ENCODE measurements at regions not wholly inside any gene's neighbourhood (a gene's known extent, or its start where the extent isn't known, plus 50 kb on each side); places are given as distances from the start of the nearest gene placed in this dataset.

GRCh38 chr13:30065181-30065580, 214.8 kb upstream of the UBL3 start:
- Histone ChIP-seq H3K9ac (ENCODE audit: insufficient read depth in 1 of 2, low read depth in 2 of 2, low read length in 2 of 2) (no peak overlapping the region), H3K4me2 (ENCODE audit: insufficient read depth, low read length) (no peak overlapping the region), H3K79me2 (ENCODE audit: control insufficient read depth, insufficient read depth, low read length) (no peaks in the 10 kb centered on the region), H3K9me1 (ENCODE audit: control insufficient read depth, insufficient read depth, low read length) (no peaks in the 10 kb centered on the region), H2AFZ (ENCODE audit: low read depth, low read length) (no peak overlapping the region), H4K20me1 (replicated peaks; ENCODE audit: control insufficient read depth, insufficient read depth, low read length) (no peaks in the 10 kb centered on the region), H3K27me3 (ENCODE audit: control insufficient read depth in 2 of 2, insufficient read depth in 2 of 2, low read length in 2 of 2) (no peaks in the 10 kb centered on the region; a peak in 1 of 5 replicates), H3K27ac (ENCODE audit: extremely low read depth, low read depth, low read length) (no peak overlapping the region), H3K4me3 (no peak overlapping the region), H3K9me3 (replicated peaks; ENCODE audit: control insufficient read depth, insufficient read depth, low read depth, low read length) (no peaks in the 10 kb centered on the region), H3K36me3 (ENCODE audit: control insufficient read depth, insufficient read depth, low read length) (no peaks in the 10 kb centered on the region), H3K4me1 (replicated peaks in 1 of 2; ENCODE audit: control insufficient read depth in 2 of 2, insufficient read depth in 2 of 2, low read length in 2 of 2) (no peaks in the 10 kb centered on the region)
- intact Hi-C loops (cut with micrococcal nuclease), result no loop called here
- 0% methylated on average over 3 of the region's 4 CpGs for WGBS (ENCODE audit: insufficient coverage, low coverage, missing lambda C conversion rate)
- no TSS peak for BruUV-seq (replicated peaks)
- no peak for DNase-seq (ENCODE audit: extremely low read depth in 1 of 4, low spot score in 3 of 4)
- no peak for ATAC-seq
- POLR2A ChIA-PET, result no interaction called here
- CTCF ChIA-PET (ENCODE audit: low intra/inter-chr PET ratio), result no interaction called here
- in situ Hi-C loops (cut with MboI), result no loop called here
- FAIRE-seq, result no peak
- TF ChIP-seq NFYB (IDR thresholded peaks at IDR 0.05; ENCODE audit: extremely low read depth, insufficient read length) (no peak), ZNF830 (CRISPR knock-in tag; IDR thresholded peaks at IDR 0.05) (no peak), ZNF696 (CRISPR knock-in tag; conservative IDR thresholded peaks at IDR 0.05) (no peak), FOXP1 (CRISPR knock-in tag; IDR thresholded peaks at IDR 0.05) (no peak)
- TF ChIP-seq, protein P1, sequence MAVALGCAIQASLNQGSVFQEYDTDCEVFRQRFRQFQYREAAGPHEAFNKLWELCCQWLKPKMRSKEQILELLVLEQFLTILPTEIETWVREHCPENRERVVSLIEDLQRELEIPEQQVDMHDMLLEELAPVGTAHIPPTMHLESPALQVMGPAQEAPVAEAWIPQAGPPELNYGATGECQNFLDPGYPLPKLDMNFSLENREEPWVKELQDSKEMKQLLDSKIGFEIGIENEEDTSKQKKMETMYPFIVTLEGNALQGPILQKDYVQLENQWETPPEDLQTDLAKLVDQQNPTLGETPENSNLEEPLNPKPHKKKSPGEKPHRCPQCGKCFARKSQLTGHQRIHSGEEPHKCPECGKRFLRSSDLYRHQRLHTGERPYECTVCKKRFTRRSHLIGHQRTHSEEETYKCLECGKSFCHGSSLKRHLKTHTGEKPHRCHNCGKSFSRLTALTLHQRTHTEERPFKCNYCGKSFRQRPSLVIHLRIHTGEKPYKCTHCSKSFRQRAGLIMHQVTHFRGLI (CRISPR knock-in tag; IDR thresholded peaks at IDR 0.05), result no peak
- TF ChIP-seq, protein P2, sequence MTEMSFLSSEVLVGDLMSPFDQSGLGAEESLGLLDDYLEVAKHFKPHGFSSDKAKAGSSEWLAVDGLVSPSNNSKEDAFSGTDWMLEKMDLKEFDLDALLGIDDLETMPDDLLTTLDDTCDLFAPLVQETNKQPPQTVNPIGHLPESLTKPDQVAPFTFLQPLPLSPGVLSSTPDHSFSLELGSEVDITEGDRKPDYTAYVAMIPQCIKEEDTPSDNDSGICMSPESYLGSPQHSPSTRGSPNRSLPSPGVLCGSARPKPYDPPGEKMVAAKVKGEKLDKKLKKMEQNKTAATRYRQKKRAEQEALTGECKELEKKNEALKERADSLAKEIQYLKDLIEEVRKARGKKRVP (CRISPR knock-in tag; IDR thresholded peaks at IDR 0.05), result no peak
